ENCODE measurements at regions not wholly inside any gene's neighbourhood (a gene's known extent, or its start where the extent isn't known, plus 50 kb on each side); places are given as distances from the start of the nearest gene placed in this dataset.

DNA sequence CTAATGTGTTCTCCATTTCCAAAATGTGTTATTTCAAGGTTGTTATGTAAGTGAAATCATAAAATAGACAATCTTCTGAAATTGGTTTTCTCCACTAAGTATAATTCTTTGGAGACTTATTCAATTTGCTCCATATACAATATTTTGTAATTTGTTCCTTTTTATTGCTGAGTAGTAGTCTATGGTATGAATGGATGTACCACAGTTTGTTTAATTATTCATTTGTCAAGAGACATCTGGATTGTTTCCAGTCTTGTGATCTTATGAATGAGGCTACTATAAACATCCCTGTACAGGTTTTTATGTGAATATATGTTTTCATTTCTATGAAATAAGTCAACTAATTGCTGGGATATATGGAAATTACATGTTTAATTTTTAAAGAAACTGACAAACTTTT lies 652.6 kb upstream of the PLXNA2 start:
- DNase-seq (ENCODE audit: low spot score), result no peak

DNA sequence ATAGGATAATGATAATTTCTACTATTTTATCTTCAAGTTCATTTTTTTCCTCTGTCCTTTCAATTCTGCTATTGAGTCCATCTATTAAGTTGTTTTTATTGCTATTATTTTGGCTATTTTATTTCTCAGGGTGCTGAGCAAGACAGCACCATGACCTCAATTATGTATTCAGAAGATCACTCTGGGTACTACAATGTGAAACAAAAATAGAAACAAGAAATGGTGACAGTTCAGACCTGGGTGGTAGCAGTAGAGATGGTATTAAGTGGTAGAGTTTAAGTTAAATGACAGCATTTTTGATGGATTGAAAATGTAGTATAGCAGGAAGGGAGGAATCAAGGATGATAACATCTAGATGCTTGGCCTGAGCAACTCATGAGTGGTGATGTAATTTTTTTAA lies 655.3 kb upstream of the PLXNA2 start:
- no peak for DNase-seq (ENCODE audit: low spot score)

DNA sequence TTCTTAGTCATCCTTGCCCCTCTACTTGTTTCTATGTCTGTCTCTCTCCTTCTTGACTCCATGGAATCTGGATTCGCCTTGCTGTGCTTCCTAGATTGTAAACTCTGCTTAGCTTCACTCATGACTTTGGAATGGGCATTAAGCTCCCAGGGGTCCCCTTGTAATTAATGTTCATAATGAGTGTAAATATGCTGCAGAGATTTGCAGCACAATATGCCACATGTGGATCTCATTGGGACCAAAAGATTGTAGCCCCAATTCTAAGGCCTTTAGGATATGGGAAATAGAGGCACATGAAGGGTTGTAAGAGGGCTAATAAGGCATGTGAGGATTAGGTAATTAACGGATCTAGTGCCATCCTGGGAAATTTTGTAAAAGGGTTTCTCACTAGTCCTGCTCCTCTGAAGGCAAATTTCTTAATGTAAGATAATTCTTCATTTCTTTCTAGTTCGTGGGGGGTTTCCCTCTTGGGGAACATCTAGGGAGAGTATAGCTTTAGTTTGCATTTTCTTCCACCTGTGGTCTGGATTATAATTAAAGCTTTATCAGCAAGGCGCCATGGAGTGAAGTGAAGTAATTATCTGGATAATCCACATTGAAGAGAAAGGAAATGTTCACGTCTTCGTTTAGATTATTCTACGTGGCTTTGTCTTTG lies 659.2 kb upstream of the PLXNA2 start:
- no peak for DNase-seq (ENCODE audit: low spot score)

DNA sequence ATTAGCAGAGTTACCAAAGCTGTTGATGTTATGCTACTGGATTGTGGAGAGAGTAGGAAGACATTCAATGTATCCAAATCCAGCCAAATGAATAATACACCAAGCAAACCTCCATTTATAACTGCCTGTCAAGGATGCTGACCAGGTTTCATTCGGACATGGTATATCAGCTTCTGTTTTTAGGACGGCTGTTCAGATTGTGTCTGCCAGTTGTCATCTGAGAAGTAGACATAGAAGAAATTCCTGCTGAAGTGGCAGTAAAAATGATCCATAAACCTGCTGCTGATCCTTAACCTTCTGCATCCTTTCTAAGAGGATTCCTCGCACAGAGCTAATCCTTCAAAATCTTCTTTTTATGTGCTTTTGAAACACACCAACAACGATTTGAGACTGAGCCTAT lies 663.6 kb upstream of the PLXNA2 start:
- no peak for DNase-seq (ENCODE audit: low spot score)

DNA sequence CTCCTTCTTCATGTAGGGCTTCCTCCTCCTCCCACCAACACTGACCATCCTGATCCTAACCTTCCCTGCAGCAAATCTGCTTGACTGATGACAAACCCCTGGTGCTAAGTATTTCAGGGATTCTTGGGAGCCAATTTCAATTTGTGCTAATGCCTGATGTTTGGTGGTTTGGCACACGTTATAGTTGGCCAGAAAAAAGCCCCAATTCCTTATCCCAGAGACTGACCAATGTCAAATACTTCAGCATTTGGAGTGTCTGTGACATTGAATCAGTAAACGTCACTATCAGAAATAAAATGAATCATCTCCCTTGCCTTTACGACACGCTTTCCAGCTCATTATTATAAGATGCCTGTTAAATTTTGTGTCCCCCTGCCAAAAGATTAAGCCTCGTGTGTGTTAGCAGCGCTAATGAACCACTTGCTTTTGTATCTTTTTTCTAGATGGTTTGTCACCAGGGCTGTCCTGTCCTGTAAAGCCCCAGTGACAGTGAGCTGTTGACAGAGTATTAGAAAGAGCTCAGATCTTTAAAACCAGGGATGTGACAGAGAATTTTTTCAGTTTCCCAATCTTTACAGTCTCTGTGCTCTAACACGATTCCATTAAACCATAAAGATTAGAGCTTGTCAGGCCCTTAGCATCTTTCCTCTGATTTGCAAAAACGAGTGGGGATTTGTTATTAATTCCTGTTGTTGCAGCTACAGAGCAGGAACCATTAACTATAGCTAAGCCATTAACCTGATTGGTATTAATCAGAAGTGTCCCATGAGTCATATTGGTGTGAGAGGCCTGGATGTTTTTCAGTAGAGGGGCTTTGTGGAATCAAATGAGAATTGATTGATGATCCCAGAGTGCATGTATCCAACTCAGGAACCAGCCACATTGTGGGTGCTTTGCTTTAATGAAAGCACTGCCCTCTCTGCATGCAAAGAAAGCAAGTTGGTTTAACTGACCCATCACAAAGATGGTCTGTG lies 665.1 kb upstream of the PLXNA2 start:
- DNase-seq (ENCODE audit: low spot score), result no peak

DNA sequence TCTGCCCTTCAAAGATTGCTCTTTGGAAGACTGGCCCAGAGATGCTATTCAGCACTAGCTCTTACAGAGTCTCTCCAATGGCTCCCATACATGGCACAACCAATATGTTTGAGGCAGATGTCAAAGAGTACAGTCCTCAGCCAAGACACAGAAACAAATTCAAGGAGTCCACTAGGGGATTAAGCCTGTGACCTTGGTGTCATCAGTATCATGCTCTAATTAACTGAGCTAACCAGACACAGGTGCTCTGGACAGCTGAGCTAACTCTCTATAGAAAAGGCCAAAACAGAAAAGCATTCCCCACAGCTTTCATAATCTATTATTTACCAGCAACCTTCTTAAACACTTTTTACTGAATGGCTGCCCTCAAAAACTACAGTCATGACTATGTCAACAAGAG lies 666.0 kb upstream of the PLXNA2 start:
- DNase-seq (ENCODE audit: low spot score), result no peak

DNA sequence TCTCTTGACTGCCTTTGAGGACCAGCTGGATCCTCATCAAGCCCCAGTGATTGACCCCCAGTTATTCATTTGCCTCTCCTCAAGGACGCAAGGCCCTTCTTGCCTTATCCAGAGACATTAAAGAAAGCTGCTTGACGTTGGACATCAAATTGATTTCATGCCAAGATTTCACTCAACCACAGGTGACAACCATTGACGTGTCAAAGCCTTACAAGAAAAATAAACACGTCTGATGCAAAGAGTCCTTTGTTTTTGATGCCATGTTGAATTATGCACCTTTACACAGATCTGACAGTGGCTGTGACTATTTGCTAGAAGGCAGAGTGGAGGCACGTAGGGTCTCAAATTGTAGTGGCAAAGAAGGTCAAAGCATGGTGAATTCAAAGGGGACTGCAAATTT lies 666.2 kb upstream of the CAMK1G start:
- DNase-seq (ENCODE audit: low spot score), result no peak

DNA sequence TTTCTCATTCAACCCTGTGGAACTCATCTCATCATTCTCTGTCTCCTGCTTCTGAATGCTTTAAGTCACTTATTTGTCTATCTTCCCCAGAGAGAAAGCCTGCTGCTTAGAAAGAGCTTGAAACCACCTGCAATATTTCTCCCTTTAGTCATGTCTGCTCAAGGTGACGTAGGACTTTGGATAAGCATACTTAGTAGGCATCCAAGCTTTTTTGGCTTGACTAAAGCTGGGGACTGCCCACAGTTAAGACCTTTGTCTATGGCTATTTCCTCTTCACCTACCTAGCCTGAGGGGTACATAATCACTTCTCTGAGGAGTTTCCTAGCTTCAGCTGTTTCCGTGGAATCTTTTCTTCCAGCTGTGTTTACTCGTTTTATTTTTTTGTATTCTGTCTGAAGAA lies 665.8 kb upstream of the CAMK1G start:
- DNase-seq (ENCODE audit: low spot score), result no peak

DNA sequence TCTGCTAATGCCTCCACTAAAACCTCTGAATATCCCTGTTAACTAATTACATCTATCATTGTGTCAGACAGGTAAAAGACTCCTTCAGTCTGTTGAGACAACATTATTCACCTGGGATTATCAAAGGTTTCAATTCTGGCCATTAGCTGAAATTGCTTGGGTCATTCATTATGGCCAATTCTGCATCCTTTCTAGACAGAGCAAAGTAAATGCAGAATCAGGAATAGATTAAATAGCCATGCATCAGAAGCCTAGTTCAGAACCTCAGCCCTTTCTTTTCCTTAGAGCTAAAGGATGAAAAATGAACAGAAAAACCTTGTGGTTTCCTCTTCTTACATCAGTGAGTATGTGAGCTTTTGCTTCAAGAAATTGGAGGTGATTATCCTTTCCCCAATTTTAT lies 665.4 kb upstream of the CAMK1G start:
- DNase-seq (ENCODE audit: low spot score), result no peak

DNA sequence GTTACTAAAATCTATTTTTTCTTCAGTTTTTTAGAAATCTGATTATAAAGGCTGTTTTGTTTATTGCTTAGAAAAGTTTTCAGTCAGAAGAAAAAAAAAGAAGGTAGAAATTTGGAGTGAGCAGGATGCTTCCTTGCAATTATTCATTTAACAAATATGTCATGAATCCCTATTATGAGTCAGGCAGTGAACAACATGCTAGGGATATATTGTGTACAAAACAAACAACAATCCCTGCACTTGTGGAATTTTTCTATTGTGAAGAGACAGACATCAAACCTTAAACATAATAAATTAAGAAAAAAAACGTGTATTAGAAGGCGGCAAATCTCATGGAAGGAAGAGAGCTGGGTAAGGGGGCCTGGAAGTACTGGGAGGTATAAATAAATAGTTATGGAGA lies 664.1 kb upstream of the CAMK1G start:
- no peak for DNase-seq (ENCODE audit: low spot score)

DNA sequence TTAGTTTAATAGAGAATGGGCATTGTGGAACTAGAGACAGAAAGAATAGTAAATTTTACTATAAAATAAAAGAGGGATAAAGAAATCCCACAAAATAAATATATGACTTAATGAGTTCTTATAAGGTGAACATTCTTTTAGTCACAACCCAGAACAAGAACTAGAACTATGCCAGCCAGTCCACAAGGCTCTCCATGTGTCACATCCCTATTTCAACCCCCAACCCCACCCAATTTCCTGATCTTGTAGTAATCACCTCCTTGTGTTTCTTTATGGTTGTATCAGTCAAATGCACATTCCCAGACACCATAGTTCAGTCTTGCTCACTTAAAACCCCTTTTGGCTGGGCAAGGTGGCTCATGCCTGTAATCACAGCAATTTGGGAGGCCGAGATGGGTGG lies 662.3 kb upstream of the CAMK1G start:
- no peak for DNase-seq (ENCODE audit: low spot score)

DNA sequence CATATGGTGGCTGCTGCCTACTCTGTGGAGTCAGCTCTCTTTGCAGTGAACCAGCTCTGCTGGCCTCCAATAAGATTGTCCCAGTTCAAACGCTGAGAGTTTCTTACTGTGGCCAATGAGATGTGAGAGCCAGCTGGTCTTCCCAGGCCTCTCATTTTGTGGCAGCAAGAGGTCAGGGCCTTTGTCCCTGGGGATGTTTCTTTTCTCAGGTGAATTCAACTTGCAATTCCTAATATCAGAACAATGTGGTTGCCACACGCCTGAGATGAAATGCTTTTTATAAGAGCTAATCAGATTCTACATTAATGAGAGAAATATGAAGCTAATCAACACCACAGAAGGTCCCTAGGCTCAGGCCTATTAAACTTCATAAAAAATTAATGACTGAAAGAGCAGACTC lies 660.1 kb upstream of the CAMK1G start:
- no peak for DNase-seq (ENCODE audit: low spot score)

DNA sequence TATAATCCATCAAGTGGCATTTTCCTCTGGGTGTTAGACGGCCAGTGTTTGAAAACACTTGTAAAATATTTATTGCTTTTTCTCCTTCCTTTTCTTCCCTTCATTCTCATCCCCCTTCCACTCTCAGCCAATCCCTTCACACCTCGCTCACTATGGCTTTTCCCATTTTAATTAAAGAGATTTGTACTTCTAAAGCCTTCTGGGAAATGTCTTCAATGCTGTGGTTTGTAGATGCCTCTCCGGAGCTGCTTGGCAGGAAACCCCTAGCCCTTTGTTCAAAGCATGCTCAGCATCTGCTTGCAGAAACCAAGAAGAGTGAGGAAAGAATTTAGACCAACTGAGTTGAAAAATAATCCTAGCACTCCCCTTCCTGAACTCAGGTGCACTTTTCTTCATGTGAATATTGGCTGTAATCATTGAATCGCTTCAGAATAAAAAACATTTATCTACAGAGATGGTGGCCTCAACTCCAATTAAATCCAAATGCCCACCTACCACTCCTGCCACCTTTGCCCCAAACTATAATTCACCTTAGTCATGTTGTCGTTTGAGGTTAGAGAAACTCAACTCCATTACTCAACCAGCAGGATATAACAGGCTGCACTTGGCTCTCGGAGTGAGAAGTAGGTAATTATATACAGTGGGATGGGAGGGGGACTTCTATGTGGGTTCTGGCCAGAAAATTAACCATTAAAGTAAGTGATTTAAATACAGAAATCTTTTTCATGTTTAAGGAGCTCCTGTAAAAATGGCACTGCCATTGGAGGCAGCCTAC lies 659.4 kb upstream of the CAMK1G start:
- no peak for DNase-seq (ENCODE audit: low spot score)

DNA sequence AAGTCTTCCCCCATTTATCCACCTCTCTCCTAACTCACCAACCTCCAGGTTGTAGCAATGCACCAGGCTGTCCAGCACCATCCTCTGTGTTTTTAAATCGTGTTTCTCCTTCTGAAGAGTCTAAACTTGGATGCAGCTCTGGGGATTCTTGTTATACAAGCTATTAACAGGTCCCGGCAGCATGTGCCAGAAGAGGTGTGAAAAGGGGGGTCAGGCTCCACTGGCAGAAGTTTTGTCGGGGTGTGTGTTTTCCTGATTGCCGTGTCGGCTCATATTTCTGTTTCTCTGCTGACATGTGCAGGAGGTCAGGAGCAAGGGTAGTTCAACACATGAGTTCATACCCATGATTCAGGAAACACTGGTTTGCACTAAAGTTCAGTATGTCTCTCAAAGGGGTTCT lies 658.6 kb upstream of the CAMK1G start:
- DNase-seq (ENCODE audit: low spot score), result no peak

DNA sequence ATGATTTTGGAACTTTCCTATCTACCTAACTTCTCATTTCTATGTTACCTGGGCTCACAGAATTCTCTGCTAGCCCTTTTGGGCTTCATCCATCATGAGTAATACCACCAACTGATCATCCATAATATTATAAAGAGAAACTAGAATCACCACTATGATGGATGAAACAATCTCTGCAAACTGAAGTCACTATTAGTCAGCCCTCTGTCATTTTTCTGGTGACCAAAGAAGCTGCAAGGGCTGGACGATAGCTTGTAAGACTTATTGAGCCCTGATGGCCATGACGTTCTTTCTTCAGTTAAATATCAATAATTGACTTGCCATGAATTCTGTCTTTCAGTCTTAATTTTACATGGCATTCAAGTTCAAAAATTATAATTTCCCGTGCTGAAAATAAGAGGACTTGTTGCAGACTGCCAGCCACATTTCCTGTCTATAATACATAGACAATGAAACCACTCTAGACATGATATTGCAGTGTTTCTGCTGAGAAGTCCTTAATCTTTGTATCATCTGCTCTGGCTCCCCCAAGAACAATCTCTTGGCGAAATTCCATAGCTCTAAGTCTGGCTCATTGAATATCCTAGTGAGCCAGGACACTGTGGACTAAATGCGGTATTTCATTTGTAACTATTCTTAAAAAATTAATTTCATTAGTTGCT lies 655.0 kb upstream of the CAMK1G start:
- no peak for DNase-seq (ENCODE audit: low spot score)

DNA sequence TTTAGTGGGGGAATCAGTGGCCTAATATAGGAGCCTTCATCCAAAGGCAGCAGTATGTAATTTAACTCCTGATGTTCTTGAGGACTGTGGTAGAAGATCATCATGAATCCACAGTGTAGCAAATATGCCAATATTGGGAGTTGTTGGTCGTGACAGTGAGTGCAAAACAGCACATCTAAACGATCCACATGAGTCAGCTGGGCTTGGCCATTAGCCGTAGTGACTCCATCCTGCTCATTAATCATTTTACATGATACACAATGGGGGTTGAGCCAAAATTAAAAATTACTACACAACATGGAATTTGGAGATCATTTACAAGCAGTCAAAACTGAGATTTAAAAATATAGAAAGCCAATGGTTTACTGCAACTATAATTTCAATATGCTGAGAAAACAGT lies 653.9 kb upstream of the CAMK1G start:
- no peak for DNase-seq (ENCODE audit: low spot score)

DNA sequence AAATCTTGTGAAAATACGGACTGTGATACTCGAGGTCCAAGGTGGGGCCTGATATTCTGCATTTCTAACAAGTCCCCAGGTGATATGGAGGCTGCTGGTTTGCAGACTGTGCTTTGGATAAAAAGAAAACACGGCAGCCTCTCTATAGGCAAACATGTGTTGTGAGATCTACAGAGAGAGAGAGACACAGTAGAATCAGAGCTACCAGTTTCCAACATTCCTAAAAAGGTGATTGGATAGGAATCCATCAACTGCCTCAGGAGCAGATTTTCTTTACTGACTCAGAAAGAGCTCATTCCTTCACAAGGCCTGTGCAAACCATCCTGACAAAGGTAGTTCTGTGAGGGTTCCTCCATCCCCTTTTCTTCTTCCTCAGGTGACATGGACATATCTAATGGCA lies 651.6 kb upstream of the CAMK1G start:
- DNase-seq (ENCODE audit: low spot score), result no peak

DNA sequence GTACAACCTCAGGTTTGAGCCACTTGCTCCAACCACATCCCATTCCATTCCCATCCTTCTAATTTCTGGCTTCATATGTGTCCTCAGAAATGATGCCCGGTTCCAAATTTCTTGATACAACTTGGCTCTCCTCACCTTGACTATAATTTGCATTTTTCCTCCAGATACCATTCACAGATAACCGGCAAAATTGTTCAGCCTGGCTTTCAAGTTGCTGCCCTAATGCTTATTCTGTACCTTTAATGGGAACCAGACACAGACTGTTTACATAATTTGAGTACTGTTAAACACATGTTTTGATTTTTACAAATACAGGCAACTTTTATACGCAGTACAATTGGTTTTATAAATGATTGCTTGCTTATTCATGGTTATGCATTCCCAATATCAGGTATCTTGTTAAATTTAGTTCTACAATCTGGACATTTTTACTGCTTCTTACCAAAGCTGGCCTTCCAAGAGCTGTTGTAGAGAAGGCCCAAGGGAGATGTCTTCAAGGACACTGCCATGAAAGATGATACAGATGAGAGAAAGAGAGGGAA lies 649.5 kb upstream of the CAMK1G start:
- no peak for DNase-seq (ENCODE audit: low spot score)

DNA sequence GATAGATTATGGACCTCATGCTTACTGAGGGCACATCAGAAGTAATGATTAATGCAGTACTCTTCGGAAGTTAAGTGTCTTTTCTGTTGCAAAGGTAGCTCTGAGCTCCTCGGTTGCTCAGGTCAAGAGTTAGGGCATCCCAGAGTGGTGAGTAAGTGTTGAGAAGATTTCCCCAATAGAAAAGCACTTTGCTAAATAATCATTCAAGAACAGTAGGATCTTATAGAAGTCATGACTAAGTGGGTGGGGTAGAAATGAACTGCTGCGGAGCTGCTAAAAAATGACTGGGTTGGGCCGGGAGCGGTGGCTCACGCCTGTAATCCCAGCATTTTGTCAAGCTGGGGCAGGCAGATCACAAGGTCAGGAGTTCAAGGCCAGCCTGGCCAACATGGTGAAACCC lies 648.6 kb upstream of the CAMK1G start:
- no peak for DNase-seq (ENCODE audit: low spot score)

DNA sequence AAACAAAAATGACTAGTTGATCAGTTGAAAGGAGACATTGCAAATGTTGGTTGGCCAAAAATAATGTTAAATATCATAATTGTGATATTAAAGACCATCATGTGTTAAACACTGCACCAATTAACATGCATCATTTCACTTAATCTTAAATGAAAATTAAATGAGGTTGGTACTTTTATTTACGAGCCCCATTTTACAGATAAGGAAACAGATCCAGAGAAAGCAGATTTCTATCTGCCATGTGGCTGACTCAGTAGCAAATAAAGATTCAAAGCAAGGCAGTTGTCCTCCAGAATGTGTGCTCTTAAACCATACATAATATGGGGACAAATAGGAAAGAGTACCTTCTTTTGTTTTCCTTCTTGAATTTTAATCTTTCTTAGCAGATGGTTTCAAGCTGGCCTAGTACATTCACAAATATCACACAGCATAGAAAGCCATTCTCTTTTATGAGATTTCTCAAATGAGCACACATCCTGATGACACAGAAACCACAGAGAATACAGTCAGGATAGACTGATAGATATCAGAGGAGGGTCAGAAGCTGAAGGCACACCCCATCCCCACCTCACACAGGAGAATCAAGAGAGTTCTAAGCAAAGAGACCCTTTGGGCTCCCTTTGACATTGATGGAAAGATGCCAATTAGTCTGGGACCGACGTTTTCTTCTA lies 647.9 kb upstream of the CAMK1G start:
- DNase-seq (ENCODE audit: low spot score), result no peak

DNA sequence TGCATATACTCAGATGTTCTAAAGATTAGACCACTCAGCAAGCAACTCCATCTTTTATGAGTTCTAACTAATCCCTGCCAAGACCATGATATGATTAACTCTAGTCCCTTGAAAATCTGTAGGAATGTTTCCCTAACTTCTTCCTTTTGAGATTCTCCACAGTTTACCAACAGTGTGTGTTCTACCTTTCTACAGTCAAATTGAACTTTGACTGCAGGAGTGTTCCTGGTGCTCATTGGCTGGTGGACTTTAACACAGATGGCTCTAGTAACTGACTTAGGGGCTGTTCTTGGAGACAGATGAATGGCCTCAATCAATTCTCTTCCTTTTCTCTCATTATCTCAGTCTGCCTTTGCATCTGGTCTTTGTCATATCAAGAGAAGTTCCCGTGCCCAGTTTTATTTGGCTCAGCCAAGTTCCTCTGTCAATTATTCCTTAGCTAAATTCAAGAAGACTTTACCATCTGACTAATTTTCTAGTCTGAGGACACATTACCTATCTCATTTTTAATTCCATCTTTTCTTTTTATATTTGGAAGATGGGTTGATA lies 643.9 kb upstream of the CAMK1G start:
- DNase-seq (ENCODE audit: low spot score), result no peak

Data from HT-29 (cell line).